Activated CD4-positive, alpha-beta T cell treated with anti-CD3 and anti-CD28 coated beads, Interleukin-2, amount 50 U/mL, for 4 hours (primary cell): ENCODE measurements at regions not wholly inside any gene's neighbourhood (a gene's known extent, or its start where the extent isn't known, plus 50 kb on each side); places are given as distances from the start of the nearest gene placed in this dataset.
A peak's percentile ranks its signal among the peaks of the same experiment; 100 is the strongest.

Experiments
- DNase-seq, 2 experiments: peaks; one replicate each; pipeline ENCODE4 v3.0.0-alpha.2; 2020

- DNase-seq: no peak
These were observed 505.4 kb downstream of the CD83 start for GRCh38 chr6:14622909-14623505.

GRCh38 chr6:14625173-14625895 lies 507.8 kb downstream of the CD83 start:
- no peak for DNase-seq

GRCh38 chr6:14626556-14626955 lies 509.0 kb downstream of the CD83 start:
- DNase-seq: no peak

- no peak for DNase-seq
These were observed 512.4 kb downstream of the CD83 start for GRCh38 chr6:14630016-14630415.

- DNase-seq: no peak
These were observed 515.9 kb downstream of the CD83 start for GRCh38 chr6:14633479-14633878.

GRCh38 chr6:14634072-14634471 lies 516.5 kb downstream of the CD83 start:
- DNase-seq: peak; percentile 18 to 25

- DNase-seq: peak; percentile 20 to 26
These were observed 517.6 kb downstream of the CD83 start for GRCh38 chr6:14635195-14635594.

GRCh38 chr6:14635934-14636591 lies 518.5 kb downstream of the CD83 start:
- DNase-seq: no peak

- no peak for DNase-seq
These were observed 520.9 kb downstream of the CD83 start for GRCh38 chr6:14638435-14638905.

- no peak for DNase-seq
These were observed 521.6 kb downstream of the CD83 start for GRCh38 chr6:14638906-14639761.

GRCh38 chr6:14639983-14640599 lies 522.5 kb downstream of the CD83 start:
- DNase-seq: no peak

- DNase-seq: no peak
These were observed 523.1 kb downstream of the CD83 start for GRCh38 chr6:14640631-14641030.

GRCh38 chr6:14641423-14642135 lies 524.0 kb downstream of the CD83 start:
- no peak for DNase-seq

- DNase-seq: no peak
These were observed 524.5 kb downstream of the CD83 start for GRCh38 chr6:14642136-14642505.

GRCh38 chr6:14642842-14643241 lies 525.3 kb downstream of the CD83 start:
- no peak for DNase-seq

- DNase-seq: no peak
These were observed 526.8 kb downstream of the CD83 start for GRCh38 chr6:14644381-14644780.

GRCh38 chr6:14645221-14645620 lies 527.6 kb downstream of the CD83 start:
- no peak for DNase-seq

- DNase-seq: no peak
These were observed 528.3 kb downstream of the CD83 start for GRCh38 chr6:14645841-14646240.

- DNase-seq: no peak
These were observed 528.8 kb downstream of the CD83 start for GRCh38 chr6:14646371-14646770.

- DNase-seq: no peak
These were observed 529.8 kb downstream of the CD83 start for GRCh38 chr6:14647357-14647756.

- no peak for DNase-seq
These were observed 535.0 kb downstream of the CD83 start for GRCh38 chr6:14652536-14652935.
